ENCODE measurements at regions not wholly inside any gene's neighbourhood (a gene's known extent, or its start where the extent isn't known, plus 50 kb on each side); places are given as distances from the start of the nearest gene placed in this dataset.

DNA sequence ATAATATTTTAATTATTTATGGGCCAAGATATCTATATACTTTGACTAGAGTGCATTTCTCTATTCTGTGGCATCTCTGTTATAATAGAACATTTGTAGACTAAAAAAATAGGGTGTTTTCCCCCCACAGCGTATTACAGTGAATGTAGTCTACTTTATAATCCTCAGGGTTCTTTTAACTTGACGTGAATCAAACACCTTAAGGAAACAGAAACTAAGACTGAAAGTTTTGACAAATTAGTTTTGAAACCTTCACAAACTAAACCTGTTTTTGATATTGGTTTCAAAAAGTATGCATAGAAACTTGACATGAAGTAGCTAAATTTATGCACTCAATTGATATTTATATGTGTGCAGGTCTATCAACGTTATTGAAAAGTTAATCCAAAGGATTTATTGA is 1963.1 kb upstream of the TENM3 start:
- TF ChIP-seq, protein P1, sequence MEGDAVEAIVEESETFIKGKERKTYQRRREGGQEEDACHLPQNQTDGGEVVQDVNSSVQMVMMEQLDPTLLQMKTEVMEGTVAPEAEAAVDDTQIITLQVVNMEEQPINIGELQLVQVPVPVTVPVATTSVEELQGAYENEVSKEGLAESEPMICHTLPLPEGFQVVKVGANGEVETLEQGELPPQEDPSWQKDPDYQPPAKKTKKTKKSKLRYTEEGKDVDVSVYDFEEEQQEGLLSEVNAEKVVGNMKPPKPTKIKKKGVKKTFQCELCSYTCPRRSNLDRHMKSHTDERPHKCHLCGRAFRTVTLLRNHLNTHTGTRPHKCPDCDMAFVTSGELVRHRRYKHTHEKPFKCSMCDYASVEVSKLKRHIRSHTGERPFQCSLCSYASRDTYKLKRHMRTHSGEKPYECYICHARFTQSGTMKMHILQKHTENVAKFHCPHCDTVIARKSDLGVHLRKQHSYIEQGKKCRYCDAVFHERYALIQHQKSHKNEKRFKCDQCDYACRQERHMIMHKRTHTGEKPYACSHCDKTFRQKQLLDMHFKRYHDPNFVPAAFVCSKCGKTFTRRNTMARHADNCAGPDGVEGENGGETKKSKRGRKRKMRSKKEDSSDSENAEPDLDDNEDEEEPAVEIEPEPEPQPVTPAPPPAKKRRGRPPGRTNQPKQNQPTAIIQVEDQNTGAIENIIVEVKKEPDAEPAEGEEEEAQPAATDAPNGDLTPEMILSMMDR (IDR thresholded peaks at IDR 0.05; ENCODE audit: low read length, missing control alignments), result no peak
- no peak for DNase-seq (ENCODE audit: low read depth)
- H3K4me3 ChIP-seq (replicated peaks; ENCODE audit: low read depth, low read length), result no peak overlapping the region

- no peak for DNase-seq (ENCODE audit: low read depth)
- no peak overlapping the region for H3K4me3 ChIP-seq (replicated peaks; ENCODE audit: low read depth, low read length)
- TF ChIP-seq, protein P1 (IDR thresholded peaks at IDR 0.05; ENCODE audit: low read length, missing control alignments), result no peak
Observed at GRCh38 chr4:180280726-180281297, 1962.4 kb upstream of the TENM3 start.

GRCh38 chr4:180281724-180282123 is 1961.5 kb upstream of the TENM3 start:
- DNase-seq (ENCODE audit: low read depth), result no peak
- TF ChIP-seq, protein P1 (IDR thresholded peaks at IDR 0.05; ENCODE audit: low read length, missing control alignments), result no peak
- no peak overlapping the region for H3K4me3 ChIP-seq (replicated peaks; ENCODE audit: low read depth, low read length)

DNA sequence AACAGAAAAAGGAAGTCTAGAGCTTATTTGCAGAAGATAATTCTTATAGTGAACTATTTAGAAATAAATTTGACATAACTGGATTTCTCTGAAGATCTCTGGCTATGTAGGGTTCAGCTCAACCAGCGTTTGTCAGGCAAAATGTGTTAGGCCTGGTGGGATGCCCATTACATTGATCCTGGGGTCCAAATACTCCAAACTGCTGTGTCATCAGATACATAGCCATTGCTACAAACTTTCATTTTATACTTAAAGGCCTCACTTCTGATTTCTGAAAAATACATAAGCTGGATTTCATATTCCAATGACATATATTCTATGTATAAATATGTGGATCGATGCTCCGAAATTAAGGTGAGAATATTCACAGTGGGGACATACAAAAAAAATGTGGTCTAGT is 1958.9 kb upstream of the TENM3 start:
- no peak for DNase-seq (ENCODE audit: low read depth)
- TF ChIP-seq, protein P1 (IDR thresholded peaks at IDR 0.05; ENCODE audit: low read length, missing control alignments), result no peak
- no peak overlapping the region for H3K4me3 ChIP-seq (replicated peaks; ENCODE audit: low read depth, low read length)

DNA sequence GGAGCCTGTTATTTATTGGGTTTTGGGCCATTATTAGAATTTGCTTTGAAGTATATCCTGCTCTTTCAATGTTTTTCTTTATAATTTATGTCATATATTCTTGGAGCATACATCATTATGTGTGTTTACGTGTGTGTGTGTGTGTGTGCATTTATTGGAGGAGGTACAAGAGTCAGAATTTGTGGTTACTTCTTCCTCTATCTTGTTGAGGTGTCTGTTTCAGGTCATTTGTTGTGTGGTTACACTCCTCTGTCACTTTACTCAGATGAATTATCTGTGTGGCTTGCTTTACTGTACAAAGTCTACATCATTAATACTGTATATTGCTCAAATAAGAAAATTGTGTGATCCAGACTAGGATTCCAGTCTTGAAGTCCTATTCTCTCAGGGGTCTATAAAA is 1957.4 kb upstream of the TENM3 start:
- TF ChIP-seq, protein P1 (IDR thresholded peaks at IDR 0.05; ENCODE audit: low read length, missing control alignments), result no peak
- no peak overlapping the region for H3K4me3 ChIP-seq (replicated peaks; ENCODE audit: low read depth, low read length)
- no peak for DNase-seq (ENCODE audit: low read depth)

GRCh38 chr4:180292339-180292738 is 1950.9 kb upstream of the TENM3 start:
- H3K4me3 ChIP-seq (replicated peaks; ENCODE audit: low read depth, low read length), result no peak overlapping the region
- TF ChIP-seq, protein P1 (IDR thresholded peaks at IDR 0.05; ENCODE audit: low read length, missing control alignments), result no peak
- DNase-seq (ENCODE audit: low read depth), result no peak

DNA sequence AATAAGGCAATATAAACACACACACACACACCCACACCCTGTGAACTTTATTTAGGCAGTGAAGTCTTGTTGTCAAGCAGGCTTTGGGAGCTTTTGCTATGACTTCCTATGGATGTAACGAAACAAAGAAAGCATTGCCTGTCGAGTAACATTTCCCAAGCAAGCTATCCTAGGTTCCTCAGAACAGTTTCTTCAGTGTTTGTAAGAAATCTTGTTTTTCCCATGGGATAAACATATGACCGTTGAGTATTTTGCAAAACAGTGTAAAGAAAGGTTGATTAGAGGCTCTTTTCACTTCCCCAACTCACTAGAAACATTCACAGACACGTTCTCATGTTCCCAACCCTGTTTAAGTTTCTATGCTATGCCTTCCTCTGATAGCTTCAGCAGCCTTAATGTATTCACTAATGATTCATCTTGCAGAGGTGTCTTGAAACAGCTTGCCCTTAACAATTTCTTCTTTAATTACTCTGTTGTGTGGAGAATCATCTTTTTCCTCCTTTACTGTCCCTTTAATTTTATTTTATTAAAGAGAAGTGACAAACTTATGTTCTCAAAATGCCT is 1947.1 kb upstream of the TENM3 start:
- H3K4me3 ChIP-seq (replicated peaks; ENCODE audit: low read depth, low read length), result no peak overlapping the region
- TF ChIP-seq, protein P1 (IDR thresholded peaks at IDR 0.05; ENCODE audit: low read length, missing control alignments), result no peak
- DNase-seq (ENCODE audit: low read depth), result no peak
